IMR-90 (cell line): ENCODE measurements at regions not wholly inside any gene's neighbourhood (a gene's known extent, or its start where the extent isn't known, plus 50 kb on each side); places are given as distances from the start of the nearest gene placed in this dataset.

Experiments used
- BHLHE40 ChIP-seq: fragments of 150-350 bp; IDR thresholded peaks from 2 replicates; pipeline ENCODE4 v1.6.1; 2016; ENCODE audit warnings: mild to moderate bottlenecking, low read depth, low read length
- CTCF ChIP-seq: conservative IDR thresholded peaks from 2 replicates; pipeline ENCODE4 v1.5.1; 2012; ENCODE audit warnings: mild to moderate bottlenecking, low read depth, low read length, improper control_type of control experiment
- NFE2L2 ChIP-seq: fragments of 150-350 bp; IDR thresholded peaks from 2 replicates; pipeline ENCODE4 v1.6.1; 2016; ENCODE audit warnings: low read depth, mild to moderate bottlenecking, low read length
- POLR2A ChIP-seq: IDR thresholded peaks from 2 replicates; pipeline ENCODE4 v1.6.1; 2012; ENCODE audit warnings: mild to moderate bottlenecking, low read depth, low read length
- RAD21 ChIP-seq: IDR thresholded peaks from 2 replicates; pipeline ENCODE4 v1.6.1; 2012; ENCODE audit warnings: low read length, improper control_type of control experiment
- RCOR1 ChIP-seq: IDR thresholded peaks from 2 replicates; pipeline ENCODE4 v1.6.1; 2012; ENCODE audit warnings: mild to moderate bottlenecking, low read length, improper control_type of control experiment; ENCODE audit not compliant: insufficient replicate concordance
- SMC3 ChIP-seq: fragments of 150-350 bp; IDR thresholded peaks from 2 replicates; pipeline ENCODE4 v1.6.1; 2016; ENCODE audit warnings: low read depth, mild to moderate bottlenecking, antibody characterized with exemption, low read length, moderate library complexity

- TF ChIP-seq CTCF (no peak), RCOR1 (no peak), RAD21 (no peak), BHLHE40 (no peak), SMC3 (no peak), POLR2A (no peak), NFE2L2 (no peak)
Observed at GRCh38 chr20:40275738-40276137, 413.3 kb downstream of the MAFB start.
